Smooth muscle cell (in vitro differentiated cells): ENCODE measurements at regions not wholly inside any gene's neighbourhood (a gene's known extent, or its start where the extent isn't known, plus 50 kb on each side); places are given as distances from the start of the nearest gene placed in this dataset.

Source experiments
- DNase-seq: peaks from one replicate; lab custom pipeline; 2025; ENCODE audit not compliant: unreplicated experiment; lab: John Stamatoyannopoulos, UW
- H2AFZ ChIP-seq: fragments of 200-600 bp; sonication (generic); 2 replicates; pipeline ENCODE4 v1.6.0; 2016; ENCODE audit warnings: antibody characterized with exemption, low read depth, mild to moderate bottlenecking
- H3F3A ChIP-seq: fragments of 200-600 bp; sonication (generic); 2 replicates; pipeline ENCODE4 v1.6.0; 2017; ENCODE audit warnings: antibody characterized with exemption, low read depth
- H3K27ac ChIP-seq: fragments of 200-600 bp; sonication (generic); 2 replicates; pipeline ENCODE4 v1.5.1; 2016; ENCODE audit warnings: low read depth, mild to moderate bottlenecking
- H3K27me3 ChIP-seq: fragments of 200-600 bp; sonication (generic); 2 replicates; pipeline ENCODE4 v1.6.1; 2016; ENCODE audit warnings: low read depth, mild to moderate bottlenecking
- H3K36me3 ChIP-seq: fragments of 200-600 bp; sonication (generic); 2 replicates; pipeline ENCODE4 v1.5.1; 2016; ENCODE audit warnings: low read depth
- H3K4me1 ChIP-seq: fragments of 200-600 bp; sonication (generic); 2 replicates; pipeline ENCODE4 v1.5.1; 2016; ENCODE audit warnings: low read depth
- H3K4me2 ChIP-seq: fragments of 200-600 bp; sonication (generic); 2 replicates; pipeline ENCODE4 v1.6.0; 2016; ENCODE audit warnings: mild to moderate bottlenecking
- H3K4me3 ChIP-seq: fragments of 200-600 bp; sonication (generic); 2 replicates; pipeline ENCODE4 v1.5.1; 2016; ENCODE audit warnings: mild to moderate bottlenecking
- H3K79me2 ChIP-seq: fragments of 200-600 bp; sonication (generic); 2 replicates; pipeline ENCODE4 v1.6.0; 2016; ENCODE audit warnings: low read depth, mild to moderate bottlenecking
- H3K9ac ChIP-seq: fragments of 200-600 bp; sonication (generic); 2 replicates; pipeline ENCODE4 v1.6.0; 2016; ENCODE audit warnings: low read depth
- H3K9me3 ChIP-seq: fragments of 200-600 bp; sonication (generic); replicated peaks from 2 replicates; pipeline ENCODE4 v1.5.1; 2016; ENCODE audit warnings: low read depth
- H4K20me1 ChIP-seq: fragments of 200-600 bp; sonication (generic); 2 replicates; pipeline ENCODE4 v1.6.0; 2016; ENCODE audit warnings: low read depth
- WGBS: methylation state at CpG from one replicate; pipeline ENCODE4 v1.1.7; 2016; ENCODE audit warnings: low lambda C conversion rate; 5-methylcytosine and 5-hydroxymethylcytosine counted together
- TF ChIP-seq, protein P1 (sequence below): fragments of 200-600 bp; sonication (generic); IDR thresholded peaks from 2 replicates; pipeline ENCODE4 v1.5.1; 2017; ENCODE audit warnings: borderline replicate concordance, mild to moderate bottlenecking, antibody characterized with exemption; ENCODE audit not compliant: insufficient read depth, poor library complexity, severe bottlenecking

DNA sequence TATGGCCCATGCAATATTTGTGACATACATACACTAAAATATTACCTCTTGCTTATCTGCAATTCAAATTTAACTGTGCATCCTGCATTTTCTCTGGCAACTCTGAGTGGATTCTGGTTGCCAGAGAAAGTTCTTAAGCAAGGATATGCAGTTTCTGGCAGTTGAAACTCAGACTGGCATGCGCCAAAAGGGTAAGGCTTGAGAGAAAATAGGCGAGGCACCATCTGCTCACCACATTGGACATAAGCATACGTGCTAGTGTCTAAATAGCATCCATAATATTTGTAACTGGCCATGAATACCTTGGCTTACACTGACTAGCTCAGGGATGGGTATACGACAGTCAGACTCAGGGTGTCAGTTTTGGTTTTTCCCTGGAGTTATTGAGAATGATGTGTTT lies 465.1 kb downstream of the DOK5 start:
- Histone ChIP-seq H3F3A (no peaks in the 10 kb centered on the region), H3K27me3 (peaks cover 5% of the 10 kb centered on the region), H3K4me1 (no peaks in the 10 kb centered on the region), H3K4me3 (no peak overlapping the region), H3K9ac (no peak overlapping the region), H3K4me2 (no peak overlapping the region), H3K36me3 (no peaks in the 10 kb centered on the region), H3K9me3 (no peaks in the 10 kb centered on the region), H3K79me2 (no peaks in the 10 kb centered on the region), H2AFZ (no peak overlapping the region), H3K27ac (no peak overlapping the region), H4K20me1 (no peaks in the 10 kb centered on the region)
- TF ChIP-seq, protein P1, sequence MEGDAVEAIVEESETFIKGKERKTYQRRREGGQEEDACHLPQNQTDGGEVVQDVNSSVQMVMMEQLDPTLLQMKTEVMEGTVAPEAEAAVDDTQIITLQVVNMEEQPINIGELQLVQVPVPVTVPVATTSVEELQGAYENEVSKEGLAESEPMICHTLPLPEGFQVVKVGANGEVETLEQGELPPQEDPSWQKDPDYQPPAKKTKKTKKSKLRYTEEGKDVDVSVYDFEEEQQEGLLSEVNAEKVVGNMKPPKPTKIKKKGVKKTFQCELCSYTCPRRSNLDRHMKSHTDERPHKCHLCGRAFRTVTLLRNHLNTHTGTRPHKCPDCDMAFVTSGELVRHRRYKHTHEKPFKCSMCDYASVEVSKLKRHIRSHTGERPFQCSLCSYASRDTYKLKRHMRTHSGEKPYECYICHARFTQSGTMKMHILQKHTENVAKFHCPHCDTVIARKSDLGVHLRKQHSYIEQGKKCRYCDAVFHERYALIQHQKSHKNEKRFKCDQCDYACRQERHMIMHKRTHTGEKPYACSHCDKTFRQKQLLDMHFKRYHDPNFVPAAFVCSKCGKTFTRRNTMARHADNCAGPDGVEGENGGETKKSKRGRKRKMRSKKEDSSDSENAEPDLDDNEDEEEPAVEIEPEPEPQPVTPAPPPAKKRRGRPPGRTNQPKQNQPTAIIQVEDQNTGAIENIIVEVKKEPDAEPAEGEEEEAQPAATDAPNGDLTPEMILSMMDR, result no peak
- no peak for DNase-seq
- WGBS, result 80% methylated on average over 4 of the region's 4 CpGs

DNA sequence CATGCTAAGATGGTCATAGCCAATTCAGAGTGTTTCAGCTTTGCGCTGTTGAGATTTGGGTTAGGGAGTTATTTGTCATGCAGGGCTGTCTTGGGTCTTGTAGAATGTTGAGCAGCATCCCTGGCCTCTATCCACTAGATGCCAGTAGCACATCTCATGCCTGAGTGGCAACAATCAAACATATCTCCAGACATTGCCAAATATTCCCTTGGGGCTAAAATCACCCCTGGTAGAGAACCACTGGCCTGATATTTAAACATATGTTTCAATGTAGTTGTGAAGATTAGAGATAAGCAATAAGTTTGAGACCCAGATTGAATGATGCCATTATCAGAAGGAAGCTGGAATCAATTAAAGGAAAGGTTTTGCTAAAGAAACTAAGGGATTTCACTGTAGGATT lies 463.3 kb downstream of the DOK5 start:
- H3K9ac ChIP-seq, result no peak overlapping the region
- H4K20me1 ChIP-seq, result no peaks in the 10 kb centered on the region
- H3K27me3 ChIP-seq, result peaks cover 5% of the 10 kb centered on the region
- WGBS, result 92% methylated on average over 1 of the region's 1 CpG
- no peak overlapping the region for H3K27ac ChIP-seq
- no peak overlapping the region for H3K4me3 ChIP-seq
- H3K4me2 ChIP-seq, result no peak overlapping the region
- no peaks in the 10 kb centered on the region for H3K4me1 ChIP-seq
- H3F3A ChIP-seq, result no peaks in the 10 kb centered on the region
- DNase-seq, result no peak
- H3K9me3 ChIP-seq, result no peaks in the 10 kb centered on the region
- H3K36me3 ChIP-seq, result no peaks in the 10 kb centered on the region
- H2AFZ ChIP-seq, result no peak overlapping the region
- TF ChIP-seq, protein P1, result no peak
- no peaks in the 10 kb centered on the region for H3K79me2 ChIP-seq

DNA sequence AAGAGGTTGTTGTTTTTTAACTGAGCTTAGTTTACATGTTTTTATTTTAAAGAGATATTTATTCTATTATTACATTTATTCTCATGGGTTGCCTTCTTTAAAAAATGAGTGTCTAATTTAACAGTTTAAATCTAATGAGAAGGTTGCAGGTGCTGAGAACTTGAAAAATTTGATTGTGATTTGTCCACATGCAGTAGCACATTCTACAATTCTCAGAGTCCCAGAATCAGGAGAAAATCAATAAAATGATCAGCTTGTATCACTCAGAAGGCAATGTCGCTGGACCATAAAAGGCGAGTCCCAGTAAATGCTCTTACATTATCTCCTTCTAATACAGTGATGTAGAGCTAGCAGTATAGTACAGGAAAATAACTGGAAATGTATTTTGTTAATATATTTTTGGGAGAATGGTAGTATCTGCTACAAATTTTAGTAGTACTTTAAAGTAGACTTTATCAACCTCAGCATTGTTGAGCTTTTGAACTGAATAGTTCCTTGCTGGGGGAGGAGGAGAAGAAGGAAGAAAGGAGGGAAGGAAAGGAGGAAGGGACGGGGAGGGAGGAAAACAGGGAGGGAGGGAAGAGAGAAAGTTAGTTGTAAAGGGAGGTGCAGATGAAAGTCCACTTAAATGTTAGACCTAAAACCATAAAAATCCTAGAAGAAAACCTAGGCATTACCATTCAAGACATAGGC lies 458.0 kb downstream of the DOK5 start:
- H3K9ac ChIP-seq, result no peak overlapping the region
- 92% methylated on average over 2 of the region's 3 CpGs for WGBS
- H3F3A ChIP-seq, result no peaks in the 10 kb centered on the region
- H3K9me3 ChIP-seq, result no peaks in the 10 kb centered on the region
- no peak overlapping the region for H3K27ac ChIP-seq
- H3K4me3 ChIP-seq, result no peak overlapping the region
- TF ChIP-seq, protein P1, result no peak
- DNase-seq, result no peak
- no peak overlapping the region for H3K4me2 ChIP-seq
- no peak overlapping the region for H2AFZ ChIP-seq
- H3K36me3 ChIP-seq, result no peaks in the 10 kb centered on the region
- H4K20me1 ChIP-seq, result no peaks in the 10 kb centered on the region
- peaks cover 5% of the 10 kb centered on the region for H3K27me3 ChIP-seq
- H3K4me1 ChIP-seq, result no peaks in the 10 kb centered on the region
- H3K79me2 ChIP-seq, result no peaks in the 10 kb centered on the region

DNA sequence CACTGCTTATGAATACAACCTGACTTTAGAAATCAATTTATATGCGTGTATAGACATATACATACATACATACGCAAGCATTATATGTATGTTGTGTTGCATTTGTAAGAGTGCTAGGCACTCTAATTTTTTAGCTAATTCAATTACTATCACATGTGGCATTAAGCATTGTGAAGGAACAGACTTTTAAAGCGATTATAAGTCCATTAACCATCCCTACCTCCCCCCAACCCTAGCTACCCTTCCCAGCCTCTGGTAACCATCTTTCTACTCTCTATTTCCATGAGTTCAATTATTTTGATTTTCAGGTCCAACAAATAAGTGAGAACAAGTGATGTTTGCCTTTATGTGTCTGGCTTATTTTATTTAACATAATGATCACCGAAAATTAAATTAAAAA lies 453.8 kb downstream of the DOK5 start:
- H3F3A ChIP-seq, result no peaks in the 10 kb centered on the region
- no peaks in the 10 kb centered on the region for H4K20me1 ChIP-seq
- H3K9me3 ChIP-seq, result no peaks in the 10 kb centered on the region
- no peak for DNase-seq
- no peaks in the 10 kb centered on the region for H3K27me3 ChIP-seq
- WGBS, result 86% methylated on average over 4 of the region's 4 CpGs
- H3K27ac ChIP-seq, result no peak overlapping the region
- no peaks in the 10 kb centered on the region for H3K4me1 ChIP-seq
- H2AFZ ChIP-seq, result no peak overlapping the region
- H3K4me3 ChIP-seq, result no peak overlapping the region
- TF ChIP-seq, protein P1, result no peak
- H3K9ac ChIP-seq, result no peak overlapping the region
- H3K4me2 ChIP-seq, result no peak overlapping the region
- H3K36me3 ChIP-seq, result no peaks in the 10 kb centered on the region
- H3K79me2 ChIP-seq, result no peaks in the 10 kb centered on the region
